Left ventricle myocardium inferior (tissue), 1 donor: ENCODE measurements at regions not wholly inside any gene's neighbourhood (a gene's known extent, or its start where the extent isn't known, plus 50 kb on each side); places are given as distances from the start of the nearest gene placed in this dataset.

Experiments used
- DNase-seq: peaks from one replicate; pipeline ENCODE4 v3.0.0-alpha.2; 2020
- H3K27ac ChIP-seq: fragments of 200-600 bp; replicated peaks from 2 replicates; pipeline ENCODE4 v1.8.0; 2021
- H3K27me3 ChIP-seq: fragments of 200-600 bp; 2 replicates; pipeline ENCODE4 v1.8.0; 2021; ENCODE audit warnings: low read depth
- H3K36me3 ChIP-seq: fragments of 200-600 bp; 2 replicates; pipeline ENCODE4 v1.8.0; 2021
- H3K4me1 ChIP-seq: fragments of 200-600 bp; 2 replicates; pipeline ENCODE4 v1.8.0; 2021
- H3K4me3 ChIP-seq: fragments of 200-600 bp; 2 replicates; pipeline ENCODE4 v1.8.0; 2021; ENCODE audit warnings: mild to moderate bottlenecking, moderate library complexity
- H3K9me3 ChIP-seq: fragments of 200-600 bp; replicated peaks from 2 replicates; pipeline ENCODE4 v1.8.0; 2021
- CTCF ChIP-seq: fragments of 200-600 bp; IDR thresholded peaks from 2 replicates; pipeline ENCODE4 v1.8.0; 2021; ENCODE audit warnings: antibody characterized with exemption, mild to moderate bottlenecking, borderline replicate concordance
- intact Hi-C: fragments of 100-400 bp; cut with micrococcal nuclease; formaldehyde crosslinking; loops from one replicate; pipeline ENCODE4 v1.11.0; 2022
- donor health status: DM: no; HTN: yes; CAD: no; lungs with severe emphysema.

GRCh38 chr2:224213396-224213795 lies 174.3 kb upstream of the SERPINE2 start:
- H3K4me1 ChIP-seq: no peaks in the 10 kb centered on the region
- H3K36me3 ChIP-seq: no peaks in the 10 kb centered on the region
- no peak for DNase-seq
- H3K27ac ChIP-seq: no peak overlapping the region
- intact Hi-C loops: no loop called here
- H3K4me3 ChIP-seq: no peak overlapping the region
- peaks cover 2% of the 10 kb centered on the region for H3K9me3 ChIP-seq
- peaks cover 4% of the 10 kb centered on the region for H3K27me3 ChIP-seq
- no peak for TF ChIP-seq CTCF

- H3K27me3 ChIP-seq: peaks cover 4% of the 10 kb centered on the region
- no peaks in the 10 kb centered on the region for H3K9me3 ChIP-seq
- no peak overlapping the region for H3K4me3 ChIP-seq
- H3K36me3 ChIP-seq: no peaks in the 10 kb centered on the region
- no peak for TF ChIP-seq CTCF
- intact Hi-C loops: no loop called here
- no peaks in the 10 kb centered on the region for H3K4me1 ChIP-seq
- no peak for DNase-seq
- H3K27ac ChIP-seq: no peak overlapping the region
Measured at GRCh38 chr2:224211791-224212190, 172.7 kb upstream of the SERPINE2 start.

GRCh38 chr2:224211181-224211480 lies 172.0 kb upstream of the SERPINE2 start:
- intact Hi-C loops: no loop called here
- Histone ChIP-seq H3K4me3 (no peak overlapping the region), H3K9me3 (no peaks in the 10 kb centered on the region), H3K27me3 (peaks cover 4% of the 10 kb centered on the region), H3K4me1 (no peaks in the 10 kb centered on the region), H3K36me3 (no peaks in the 10 kb centered on the region), H3K27ac (no peak overlapping the region)
- DNase-seq: no peak
- no peak for TF ChIP-seq CTCF

- intact Hi-C loops: no loop called here
- H3K27ac ChIP-seq: no peak overlapping the region
- TF ChIP-seq CTCF: no peak
- DNase-seq: no peak
- H3K4me3 ChIP-seq: no peak overlapping the region
- H3K27me3 ChIP-seq: no peaks in the 10 kb centered on the region
- H3K4me1 ChIP-seq: no peaks in the 10 kb centered on the region
- H3K36me3 ChIP-seq: no peaks in the 10 kb centered on the region
- H3K9me3 ChIP-seq: no peaks in the 10 kb centered on the region
Measured at GRCh38 chr2:224210286-224211180, 171.4 kb upstream of the SERPINE2 start.

- H3K36me3 ChIP-seq: no peaks in the 10 kb centered on the region
- no peak for DNase-seq
- H3K9me3 ChIP-seq: no peaks in the 10 kb centered on the region
- no peaks in the 10 kb centered on the region for H3K27me3 ChIP-seq
- H3K27ac ChIP-seq: no peak overlapping the region
- TF ChIP-seq CTCF: no peak
- intact Hi-C loops: no loop called here
- H3K4me3 ChIP-seq: no peak overlapping the region
- no peaks in the 10 kb centered on the region for H3K4me1 ChIP-seq
Measured at GRCh38 chr2:224209555-224210285, 170.6 kb upstream of the SERPINE2 start.
